Immature natural killer cell (primary cell): ENCODE measurements at regions not wholly inside any gene's neighbourhood (a gene's known extent, or its start where the extent isn't known, plus 50 kb on each side); places are given as distances from the start of the nearest gene placed in this dataset.

Experiments used
- DNase-seq, 3 donors: peaks; one replicate each; pipeline ENCODE4 v3.0.0; 2022; ENCODE audit warnings: mixed read lengths in 1 of 3
- H3K27ac Mint-ChIP-seq, 6 donors: one replicate each; pipeline ENCODE4 v1.8.0; 2020; ENCODE audit warnings: mixed read lengths in 6 of 6, mild to moderate bottlenecking in 5 of 6, inconsistent platforms in 4 of 6, moderate library complexity in 3 of 6
- H3K27me3 Mint-ChIP-seq, 3 donors: one replicate each; pipeline ENCODE4 v1.8.0; 2020 to 2021; ENCODE audit warnings: low read depth in 3 of 3, mild to moderate bottlenecking in 3 of 3, mixed read lengths in 3 of 3, moderate library complexity in 3 of 3, inconsistent platforms in 1 of 3
- H3K36me3 Mint-ChIP-seq, 3 donors: one replicate each; pipeline ENCODE4 v1.8.0; 2020; ENCODE audit warnings: mixed read lengths in 3 of 3, inconsistent platforms in 2 of 3, mild to moderate bottlenecking in 2 of 3
- H3K4me1 Mint-ChIP-seq, 2 donors: one replicate each; pipeline ENCODE4 v1.8.0; 2020; ENCODE audit warnings: inconsistent platforms in 2 of 2, mild to moderate bottlenecking in 2 of 2, mixed read lengths in 2 of 2, moderate library complexity in 1 of 2
- H3K4me3 Mint-ChIP-seq, 5 donors: one replicate each; pipeline ENCODE4 v1.8.0; 2020; ENCODE audit warnings: mild to moderate bottlenecking in 5 of 5, mixed read lengths in 5 of 5, inconsistent platforms in 3 of 5, moderate library complexity in 3 of 5
- H3K9me3 Mint-ChIP-seq, 6 donors: one replicate each; pipeline ENCODE4 v1.8.0; 2020; ENCODE audit warnings: mild to moderate bottlenecking in 6 of 6, mixed read lengths in 6 of 6, inconsistent platforms in 4 of 6, moderate library complexity in 3 of 6

DNA sequence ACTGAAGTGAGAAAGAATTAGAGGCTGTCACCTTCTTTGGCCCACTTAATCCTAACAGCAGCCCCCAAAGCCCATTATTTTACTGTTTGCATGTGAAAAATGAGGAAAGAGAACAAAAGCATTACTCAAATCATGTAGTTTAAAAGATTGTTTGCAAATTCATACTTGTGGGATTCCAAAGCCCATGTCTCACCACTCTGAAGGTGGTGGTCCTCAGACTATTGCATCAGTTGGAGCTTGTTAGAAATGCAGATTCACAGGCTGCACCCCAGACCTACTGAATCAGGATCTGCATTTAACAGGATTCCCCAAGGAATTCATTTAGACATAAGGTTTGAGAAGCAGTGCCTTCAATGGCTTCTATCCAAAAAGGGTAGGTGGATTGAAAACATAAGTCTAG lies 93.7 kb upstream of the PDE1C start:
- DNase-seq: no peak
- Mint-ChIP-seq H3K4me1 (no peaks in the 10 kb centered on the region), H3K27ac (no peak overlapping the region), H3K27me3 (peaks cover 0 to 2% (median 0%) of the 10 kb centered on the region in 3 donors), H3K9me3 (peaks cover 0 to 2% (median 0%) of the 10 kb centered on the region in 6 donors), H3K4me3 (no peak overlapping the region), H3K36me3 (no peaks in the 10 kb centered on the region)

DNA sequence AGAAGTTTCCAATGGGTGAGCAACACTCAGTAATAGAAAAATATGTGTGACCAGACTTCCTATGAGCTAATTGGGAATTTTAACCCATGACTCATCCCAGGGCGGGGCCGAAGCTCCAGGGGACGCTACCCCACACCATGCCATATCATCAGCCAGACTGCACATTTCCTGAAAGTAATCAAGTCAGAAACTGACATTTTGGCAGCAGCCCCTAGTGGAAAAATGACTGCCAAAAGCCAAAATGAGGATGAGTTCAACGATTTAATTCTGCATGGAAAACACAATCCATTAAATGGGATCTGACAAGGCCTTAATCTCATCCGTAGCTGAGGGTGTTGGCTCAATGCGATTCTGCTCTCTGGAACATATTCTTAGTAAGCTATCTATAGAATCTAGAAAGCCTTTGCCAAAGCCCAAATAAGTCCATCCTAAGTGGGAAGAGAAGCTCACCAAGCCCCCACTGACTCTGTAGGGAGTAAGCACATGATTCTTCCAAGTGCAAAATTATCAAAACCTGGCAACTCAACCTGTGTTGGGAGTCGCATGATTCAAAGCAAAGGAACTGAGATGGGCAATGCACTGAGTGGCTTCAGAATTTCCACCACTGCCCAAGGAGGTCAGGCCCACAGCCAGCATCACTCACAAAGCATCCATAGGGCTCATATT lies 93.1 kb upstream of the PDE1C start:
- Mint-ChIP-seq H3K9me3 (peaks cover 0 to 2% (median 0%) of the 10 kb centered on the region in 6 donors), H3K27ac (no peak overlapping the region), H3K4me1 (no peaks in the 10 kb centered on the region), H3K4me3 (no peak overlapping the region), H3K36me3 (no peaks in the 10 kb centered on the region), H3K27me3 (peaks cover 0 to 2% (median 2%) of the 10 kb centered on the region in 3 donors)
- DNase-seq: no peak

DNA sequence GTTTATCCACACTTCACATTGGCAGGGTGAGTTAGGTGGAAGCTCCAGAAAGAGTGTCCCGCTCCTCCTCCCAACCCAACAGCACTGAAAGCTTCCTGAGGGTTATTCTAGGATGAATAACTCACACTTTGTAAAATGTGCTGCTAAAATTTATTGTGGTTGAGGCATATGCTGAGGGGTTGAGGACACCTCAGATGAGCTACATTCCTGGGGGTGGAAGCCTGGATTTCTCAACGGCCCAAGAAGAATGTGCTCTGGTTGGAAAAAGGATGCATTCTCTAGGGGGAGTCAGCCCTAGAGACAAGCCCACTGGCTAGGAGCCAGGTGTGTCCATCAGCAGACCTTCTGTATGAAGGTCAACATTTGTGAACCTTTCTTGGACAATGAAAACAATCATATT lies 91.5 kb upstream of the PDE1C start:
- H3K36me3 Mint-ChIP-seq: no peaks in the 10 kb centered on the region
- no peaks in the 10 kb centered on the region for H3K4me1 Mint-ChIP-seq
- H3K27me3 Mint-ChIP-seq: peaks cover 0 to 2% (median 0%) of the 10 kb centered on the region in 3 donors
- no peak for DNase-seq
- H3K27ac Mint-ChIP-seq: no peak overlapping the region
- H3K9me3 Mint-ChIP-seq: peaks cover 0 to 2% (median 0%) of the 10 kb centered on the region in 6 donors
- H3K4me3 Mint-ChIP-seq: no peak overlapping the region

DNA sequence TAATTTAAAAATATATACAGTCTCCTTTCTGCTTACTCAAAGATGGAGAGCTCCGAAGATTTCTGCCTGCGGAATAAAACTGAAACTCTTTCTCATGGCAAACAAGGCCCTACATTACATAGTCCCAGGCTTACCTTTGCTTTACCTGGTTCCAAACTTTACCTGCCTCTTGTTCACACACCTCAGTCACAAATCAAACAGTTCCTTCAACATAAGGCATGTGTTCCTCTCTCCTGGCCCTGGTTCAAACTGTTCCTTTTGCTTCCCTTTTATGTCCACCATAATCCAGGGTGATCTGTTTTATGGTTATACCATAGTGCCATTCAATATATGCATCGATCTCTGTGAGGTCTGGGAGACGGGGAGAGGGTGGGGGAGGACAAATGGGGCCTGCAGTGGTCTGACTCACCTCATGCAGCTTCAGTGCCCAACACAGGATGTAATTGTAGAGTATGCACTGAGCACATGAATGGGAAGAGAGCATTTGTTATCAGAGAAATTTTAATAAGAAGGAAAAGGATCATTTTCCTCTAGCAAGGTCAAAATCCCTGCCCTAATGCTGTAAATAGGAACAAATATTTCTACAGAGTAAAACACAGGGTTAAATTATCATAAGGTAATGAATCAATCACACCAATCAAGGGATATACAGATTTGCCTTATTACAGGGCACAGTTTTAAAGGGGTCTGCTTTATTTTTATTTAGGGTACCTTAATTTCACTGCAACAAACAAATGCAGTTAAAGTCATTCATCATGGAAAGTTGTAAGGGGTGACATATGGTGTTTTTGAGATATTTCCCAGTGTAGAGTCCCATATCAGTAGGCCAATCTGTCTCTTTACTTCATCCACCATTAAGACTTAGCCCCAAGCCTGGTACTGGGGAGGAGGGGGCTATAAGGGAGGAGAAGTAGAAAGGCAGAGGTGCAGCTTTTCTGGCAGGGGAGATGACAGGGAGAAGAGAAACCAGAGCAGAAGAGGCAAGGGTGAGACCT lies 88.8 kb upstream of the PDE1C start:
- no peak for DNase-seq
- Mint-ChIP-seq H3K4me3 (no peak overlapping the region), H3K9me3 (peaks cover 0 to 3% (median 0%) of the 10 kb centered on the region in 6 donors), H3K27ac (no peak overlapping the region), H3K4me1 (no peaks in the 10 kb centered on the region), H3K27me3 (peaks cover 0 to 4% (median 2%) of the 10 kb centered on the region in 3 donors), H3K36me3 (no peaks in the 10 kb centered on the region)

DNA sequence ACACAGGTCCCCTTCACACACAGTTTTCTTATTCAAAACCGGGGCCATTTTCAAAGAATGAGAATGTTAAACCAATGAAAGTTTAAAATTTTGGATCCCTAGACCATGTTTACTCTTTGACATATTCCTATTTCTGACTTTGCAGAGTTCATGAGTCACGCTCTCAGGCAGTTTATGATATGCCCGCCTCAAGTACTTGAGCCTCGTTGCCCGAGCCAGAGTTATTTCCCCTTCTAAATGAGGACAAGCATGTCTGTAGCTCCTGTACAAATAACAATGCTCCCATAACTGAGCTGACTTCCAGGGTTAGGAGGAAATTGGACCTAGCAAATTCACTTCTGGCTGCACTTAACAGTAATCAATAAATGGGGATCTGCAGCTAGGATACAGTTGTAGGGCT lies 87.9 kb upstream of the PDE1C start:
- Mint-ChIP-seq H3K27ac (no peak overlapping the region), H3K36me3 (no peaks in the 10 kb centered on the region)

DNA sequence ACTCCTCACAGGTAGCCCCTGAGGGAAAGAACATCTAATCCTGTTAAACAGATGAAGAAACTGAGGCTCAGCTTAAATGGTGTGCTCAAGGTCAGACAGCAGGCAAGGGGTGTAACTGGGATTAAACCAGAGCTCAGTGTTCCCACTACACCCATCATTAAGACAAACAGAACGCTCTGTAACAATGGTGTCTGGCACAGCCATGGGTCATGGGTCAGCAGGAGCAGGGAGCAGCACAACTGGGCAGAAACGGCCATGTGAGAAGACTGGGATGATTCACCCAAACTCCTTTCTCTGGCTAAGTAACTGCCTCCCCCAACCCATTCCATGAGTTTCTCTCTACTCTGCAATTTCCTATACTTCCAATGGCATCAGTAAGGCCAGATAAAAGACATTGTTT lies 85.5 kb upstream of the PDE1C start:
- Mint-ChIP-seq H3K9me3 (peaks cover 0 to 4% (median 0%) of the 10 kb centered on the region in 6 donors), H3K4me1 (no peaks in the 10 kb centered on the region), H3K27me3 (peaks cover 2 to 6% (median 2%) of the 10 kb centered on the region in 3 donors), H3K36me3 (no peaks in the 10 kb centered on the region), H3K4me3 (no peak overlapping the region), H3K27ac (no peak overlapping the region)
- no peak for DNase-seq

More for the DNA sequence above, 87.9 kb upstream of the PDE1C start:
- no peak for DNase-seq
- Mint-ChIP-seq H3K4me1 (no peaks in the 10 kb centered on the region), H3K4me3 (no peak overlapping the region), H3K9me3 (peaks cover 0 to 3% (median 0%) of the 10 kb centered on the region in 6 donors), H3K27me3 (peaks cover 0 to 4% (median 2%) of the 10 kb centered on the region in 3 donors)

DNA sequence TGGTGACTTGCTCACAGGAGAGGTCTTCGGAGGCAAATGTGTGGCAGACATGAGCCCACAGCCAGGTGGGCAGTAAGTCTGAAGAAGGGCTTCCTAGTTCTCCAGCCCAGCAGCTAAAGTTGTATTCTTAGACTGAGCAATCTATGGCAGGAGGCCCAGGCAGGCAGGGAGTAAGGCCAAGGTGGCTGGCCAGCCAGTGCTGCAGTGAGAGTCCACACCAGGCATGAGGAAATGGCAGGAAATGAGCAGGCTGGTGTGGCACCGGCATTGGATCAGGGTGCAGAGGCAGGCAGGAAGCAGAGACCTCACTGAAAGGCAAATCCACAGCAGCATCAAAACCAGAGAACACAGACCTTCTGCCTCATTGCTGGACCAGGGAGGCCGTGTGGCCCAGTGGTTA lies 84.6 kb upstream of the PDE1C start:
- no peak for DNase-seq
- Mint-ChIP-seq H3K9me3 (peaks cover 0 to 4% (median 0%) of the 10 kb centered on the region in 6 donors), H3K36me3 (no peaks in the 10 kb centered on the region), H3K4me3 (no peak overlapping the region), H3K27me3 (peaks cover 2 to 6% (median 2%) of the 10 kb centered on the region in 3 donors), H3K27ac (no peak overlapping the region), H3K4me1 (no peaks in the 10 kb centered on the region)

DNA sequence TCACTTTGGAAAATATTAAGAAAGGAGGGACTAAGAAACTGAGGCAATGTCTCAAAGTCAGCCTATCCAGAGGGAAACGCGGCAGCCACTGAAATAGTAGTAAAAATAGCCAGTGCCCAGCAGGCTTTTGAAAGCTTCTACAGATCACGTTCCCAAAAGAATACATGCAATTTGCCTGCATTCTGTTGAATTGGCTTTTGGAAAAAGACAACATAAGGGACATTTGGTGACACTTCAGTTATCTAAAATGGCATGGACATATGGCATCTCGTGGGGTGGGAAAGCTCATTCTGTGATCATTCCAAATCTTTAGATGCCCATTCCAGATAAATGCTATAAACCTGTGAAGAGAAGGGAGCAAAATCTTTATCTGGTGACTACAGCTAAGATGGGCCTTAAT lies 82.8 kb upstream of the PDE1C start:
- H3K4me3 Mint-ChIP-seq: no peak overlapping the region
- H3K4me1 Mint-ChIP-seq: no peaks in the 10 kb centered on the region
- H3K9me3 Mint-ChIP-seq: peaks cover 0 to 4% (median under 1%) of the 10 kb centered on the region in 6 donors
- H3K27me3 Mint-ChIP-seq: peaks cover 0 to 6% (median 2%) of the 10 kb centered on the region in 3 donors
- no peak for DNase-seq
- H3K36me3 Mint-ChIP-seq: no peaks in the 10 kb centered on the region
- H3K27ac Mint-ChIP-seq: no peak overlapping the region

DNA sequence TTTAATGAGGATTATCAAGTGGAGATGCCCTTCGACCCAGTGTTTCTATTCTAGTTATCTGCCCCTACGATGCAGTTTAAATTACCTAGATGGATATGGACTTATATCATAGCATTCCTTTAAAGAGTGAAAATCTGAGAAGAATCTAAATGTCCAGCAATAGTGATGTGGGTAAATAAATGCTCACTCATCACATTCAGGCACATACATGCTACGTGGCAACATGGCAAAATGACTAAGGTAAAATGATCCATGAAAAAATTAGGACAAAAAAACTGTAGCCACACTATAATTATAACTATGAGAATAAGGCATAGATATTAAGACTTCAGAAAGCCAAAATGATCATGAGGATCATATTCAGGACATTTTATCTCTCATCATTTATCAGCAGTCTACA lies 82.4 kb upstream of the PDE1C start:
- Mint-ChIP-seq H3K9me3 (peaks cover 0 to 6% (median under 1%) of the 10 kb centered on the region in 6 donors), H3K4me3 (no peak overlapping the region), H3K36me3 (no peaks in the 10 kb centered on the region), H3K27me3 (peaks cover 0 to 6% (median 2%) of the 10 kb centered on the region in 3 donors), H3K27ac (no peak overlapping the region), H3K4me1 (no peaks in the 10 kb centered on the region)
- DNase-seq: no peak

DNA sequence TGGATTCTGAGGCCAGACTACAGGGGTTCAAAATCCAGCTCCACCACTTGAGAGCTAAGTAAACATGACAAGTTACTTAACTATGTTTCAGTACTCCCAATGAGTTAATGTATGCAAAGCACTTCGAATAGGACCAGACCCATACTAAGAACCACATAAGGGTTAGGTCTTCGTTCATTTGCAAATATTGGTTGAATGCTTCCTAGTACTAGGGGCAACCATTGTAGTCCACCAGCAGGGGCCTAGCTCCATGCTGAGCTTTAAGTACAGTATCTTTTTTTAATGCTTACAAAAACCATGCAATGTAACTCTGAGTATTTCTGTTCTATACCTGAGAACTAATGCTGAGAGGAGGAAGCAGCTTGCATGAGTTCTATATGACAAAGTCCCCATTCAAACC lies 80.4 kb upstream of the PDE1C start:
- Mint-ChIP-seq H3K27ac (no peak overlapping the region), H3K9me3 (peaks cover 0 to 4% (median under 1%) of the 10 kb centered on the region in 6 donors), H3K4me1 (no peaks in the 10 kb centered on the region), H3K27me3 (peaks cover 2 to 8% (median 2%) of the 10 kb centered on the region in 3 donors), H3K4me3 (no peak overlapping the region), H3K36me3 (no peaks in the 10 kb centered on the region)
- DNase-seq: no peak

DNA sequence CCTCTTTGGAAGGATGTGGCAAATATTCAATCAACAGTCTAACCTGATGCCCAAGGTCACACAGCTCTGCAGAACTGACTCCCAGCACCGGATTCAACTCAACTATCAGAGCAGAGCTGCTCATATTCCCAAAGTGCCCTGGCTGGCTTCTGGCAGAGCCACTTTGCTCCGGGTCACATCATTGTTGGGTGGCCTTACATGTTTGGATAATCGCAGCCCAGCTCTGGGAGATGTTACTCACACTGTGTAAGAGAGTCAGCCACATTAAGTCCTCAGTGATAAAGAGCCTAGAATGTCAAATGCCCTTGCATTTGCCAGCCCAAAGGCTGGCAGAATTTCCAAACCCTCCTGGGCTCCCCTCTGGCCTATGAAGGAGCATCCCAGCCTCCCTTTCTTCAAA lies 79.8 kb upstream of the PDE1C start:
- no peaks in the 10 kb centered on the region for H3K36me3 Mint-ChIP-seq
- peaks cover 2 to 8% (median 2%) of the 10 kb centered on the region in 3 donors for H3K27me3 Mint-ChIP-seq
- no peak overlapping the region for H3K27ac Mint-ChIP-seq
- peaks cover 0 to 4% (median under 1%) of the 10 kb centered on the region in 6 donors for H3K9me3 Mint-ChIP-seq
- no peak overlapping the region for H3K4me3 Mint-ChIP-seq
- H3K4me1 Mint-ChIP-seq: no peaks in the 10 kb centered on the region
- DNase-seq: no peak

DNA sequence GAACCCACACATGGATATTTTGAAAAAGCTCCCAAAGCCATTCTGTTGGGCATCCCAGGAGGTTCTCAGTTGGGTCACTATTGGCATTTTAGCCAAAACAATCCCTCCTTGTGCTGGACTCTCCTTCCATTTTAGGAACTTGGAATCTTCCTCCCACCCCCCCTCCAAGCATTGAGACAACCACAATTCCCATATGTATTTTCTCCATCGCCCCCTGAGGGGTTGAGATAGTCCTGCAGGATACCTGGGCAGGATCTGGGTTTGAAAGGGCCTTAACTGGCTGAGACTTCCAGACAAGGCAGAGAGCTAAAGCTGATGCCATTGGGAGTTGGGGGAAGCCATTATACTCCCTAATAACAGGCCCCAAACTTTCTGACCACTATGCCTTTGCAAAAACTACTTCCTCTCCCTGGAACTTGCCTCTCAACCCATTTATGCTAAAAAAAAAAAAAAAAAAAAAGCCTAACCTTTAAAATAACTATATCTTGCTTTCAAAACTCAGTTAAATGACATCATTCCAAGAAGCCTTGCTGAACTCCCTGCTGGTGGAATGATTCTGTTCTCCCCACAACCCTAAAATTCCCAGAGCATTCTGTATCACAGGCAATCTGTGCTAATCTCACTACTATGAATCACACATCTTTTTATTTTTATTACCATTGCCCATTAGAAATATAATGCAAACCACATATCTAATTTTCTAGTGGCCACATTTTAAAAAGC lies 77.5 kb upstream of the PDE1C start:
- Mint-ChIP-seq H3K27me3 (peaks cover 2 to 4% (median 2%) of the 10 kb centered on the region in 3 donors), H3K27ac (no peak overlapping the region), H3K36me3 (no peaks in the 10 kb centered on the region), H3K4me3 (no peak overlapping the region), H3K4me1 (no peaks in the 10 kb centered on the region), H3K9me3 (peaks cover 0 to 5% (median 0%) of the 10 kb centered on the region in 6 donors)
- no peak for DNase-seq

DNA sequence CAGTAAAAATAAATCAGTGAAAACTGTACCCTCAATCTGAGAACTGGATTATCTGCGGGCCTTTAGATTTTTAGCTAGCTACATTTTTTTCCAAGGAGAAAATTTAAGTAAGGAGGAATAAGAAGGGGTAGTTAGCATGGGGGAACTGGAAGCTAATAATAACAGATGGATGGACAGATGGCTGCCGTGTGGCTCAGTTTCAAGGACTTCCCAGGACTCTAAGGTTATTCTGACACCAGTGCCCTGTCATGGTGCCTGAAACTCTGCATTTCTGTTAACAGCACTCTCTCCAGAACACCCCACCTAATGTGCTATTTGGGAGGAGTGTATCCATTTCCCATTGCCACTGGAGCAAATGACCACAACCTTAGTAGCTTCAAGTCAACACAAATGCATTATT lies 75.7 kb upstream of the PDE1C start:
- no peak for DNase-seq
- Mint-ChIP-seq H3K4me3 (no peak overlapping the region), H3K36me3 (no peaks in the 10 kb centered on the region), H3K4me1 (no peaks in the 10 kb centered on the region), H3K27me3 (peaks cover 0 to 4% (median 2%) of the 10 kb centered on the region in 3 donors), H3K9me3 (peaks cover 0 to 10% (median 0%) of the 10 kb centered on the region in 6 donors), H3K27ac (no peak overlapping the region)
